ENCODE measurements at regions not wholly inside any gene's neighbourhood (a gene's known extent, or its start where the extent isn't known, plus 50 kb on each side); places are given as distances from the start of the nearest gene placed in this dataset.

DNA sequence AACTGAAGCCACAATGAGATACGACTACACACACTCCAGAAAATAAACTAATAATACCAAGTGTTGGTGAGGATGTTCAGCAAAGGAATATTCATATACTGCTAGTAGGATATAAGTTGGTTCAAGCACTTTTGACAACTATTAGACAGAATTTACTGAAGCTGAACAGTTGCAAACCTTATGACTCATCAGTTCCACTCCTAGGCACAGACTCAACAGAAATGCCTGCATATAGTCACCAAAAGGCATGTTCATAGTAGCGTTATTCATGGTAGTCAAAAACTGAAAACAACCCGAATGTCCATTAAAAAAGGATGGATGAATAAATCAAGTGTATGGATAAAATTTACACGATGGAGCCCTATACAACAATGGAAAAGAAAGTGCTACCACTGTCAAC is 232.0 kb downstream of the ANAPC1 start:
- no peak for DNase-seq (ENCODE audit: low read depth)
- TF ChIP-seq, protein P1, sequence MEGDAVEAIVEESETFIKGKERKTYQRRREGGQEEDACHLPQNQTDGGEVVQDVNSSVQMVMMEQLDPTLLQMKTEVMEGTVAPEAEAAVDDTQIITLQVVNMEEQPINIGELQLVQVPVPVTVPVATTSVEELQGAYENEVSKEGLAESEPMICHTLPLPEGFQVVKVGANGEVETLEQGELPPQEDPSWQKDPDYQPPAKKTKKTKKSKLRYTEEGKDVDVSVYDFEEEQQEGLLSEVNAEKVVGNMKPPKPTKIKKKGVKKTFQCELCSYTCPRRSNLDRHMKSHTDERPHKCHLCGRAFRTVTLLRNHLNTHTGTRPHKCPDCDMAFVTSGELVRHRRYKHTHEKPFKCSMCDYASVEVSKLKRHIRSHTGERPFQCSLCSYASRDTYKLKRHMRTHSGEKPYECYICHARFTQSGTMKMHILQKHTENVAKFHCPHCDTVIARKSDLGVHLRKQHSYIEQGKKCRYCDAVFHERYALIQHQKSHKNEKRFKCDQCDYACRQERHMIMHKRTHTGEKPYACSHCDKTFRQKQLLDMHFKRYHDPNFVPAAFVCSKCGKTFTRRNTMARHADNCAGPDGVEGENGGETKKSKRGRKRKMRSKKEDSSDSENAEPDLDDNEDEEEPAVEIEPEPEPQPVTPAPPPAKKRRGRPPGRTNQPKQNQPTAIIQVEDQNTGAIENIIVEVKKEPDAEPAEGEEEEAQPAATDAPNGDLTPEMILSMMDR (IDR thresholded peaks at IDR 0.05; ENCODE audit: control insufficient read depth, insufficient read depth, low read depth, low read length, missing control alignments), result no peak
- no peak overlapping the region for H3K4me3 ChIP-seq (ENCODE audit: control insufficient read depth, low read depth, low read length)

DNA sequence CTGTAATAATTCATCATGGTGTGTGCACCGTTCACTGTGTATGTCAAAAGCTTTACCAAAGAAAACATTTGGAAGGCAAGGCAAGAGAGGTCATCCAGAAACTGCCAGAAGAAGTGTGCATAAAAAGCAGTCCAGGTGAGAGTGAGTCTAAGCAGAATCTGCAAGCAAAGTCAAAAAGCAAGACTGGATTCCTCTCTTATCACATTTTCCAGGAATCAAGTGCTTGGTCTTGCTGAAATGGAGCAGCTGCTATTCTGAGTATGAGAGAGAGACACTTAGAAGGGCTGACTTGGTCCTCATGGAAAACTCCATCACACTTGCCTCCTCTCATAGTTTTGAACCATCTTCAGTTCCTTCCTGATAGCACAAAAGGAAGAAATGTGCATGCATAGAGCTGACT is 231.3 kb downstream of the ANAPC1 start:
- no peak overlapping the region for H3K4me3 ChIP-seq (ENCODE audit: control insufficient read depth, low read depth, low read length)
- DNase-seq (ENCODE audit: low read depth), result no peak
- TF ChIP-seq, protein P1 (IDR thresholded peaks at IDR 0.05; ENCODE audit: control insufficient read depth, insufficient read depth, low read depth, low read length, missing control alignments), result no peak

DNA sequence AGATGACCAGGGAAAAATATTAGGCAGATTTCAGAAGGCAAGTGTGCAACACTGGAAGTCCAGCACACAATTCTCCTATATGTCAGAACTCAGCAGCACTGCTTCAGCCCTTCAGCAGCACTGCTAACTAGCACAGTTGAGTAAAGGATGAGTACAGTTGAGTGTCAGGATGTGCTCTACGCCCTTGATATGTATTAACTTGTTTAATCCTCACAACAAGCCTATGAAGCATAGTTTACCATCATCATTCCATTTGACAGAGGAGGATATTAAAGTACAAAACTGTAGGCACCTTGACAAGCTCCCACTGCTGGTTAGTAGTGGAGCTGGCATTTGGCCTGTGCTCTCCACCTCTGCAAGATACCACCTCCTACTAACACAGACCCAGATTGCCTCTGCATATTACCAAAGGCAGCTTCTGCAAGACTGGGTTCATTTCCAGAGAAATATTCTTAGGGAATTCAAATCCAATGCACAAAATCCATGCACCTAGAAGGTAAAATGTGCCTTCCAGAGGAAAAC is 230.8 kb downstream of the ANAPC1 start:
- TF ChIP-seq, protein P1 (IDR thresholded peaks at IDR 0.05; ENCODE audit: control insufficient read depth, insufficient read depth, low read depth, low read length, missing control alignments), result no peak
- H3K4me3 ChIP-seq (ENCODE audit: control insufficient read depth, low read depth, low read length), result no peak overlapping the region
- no peak for DNase-seq (ENCODE audit: low read depth)

DNA sequence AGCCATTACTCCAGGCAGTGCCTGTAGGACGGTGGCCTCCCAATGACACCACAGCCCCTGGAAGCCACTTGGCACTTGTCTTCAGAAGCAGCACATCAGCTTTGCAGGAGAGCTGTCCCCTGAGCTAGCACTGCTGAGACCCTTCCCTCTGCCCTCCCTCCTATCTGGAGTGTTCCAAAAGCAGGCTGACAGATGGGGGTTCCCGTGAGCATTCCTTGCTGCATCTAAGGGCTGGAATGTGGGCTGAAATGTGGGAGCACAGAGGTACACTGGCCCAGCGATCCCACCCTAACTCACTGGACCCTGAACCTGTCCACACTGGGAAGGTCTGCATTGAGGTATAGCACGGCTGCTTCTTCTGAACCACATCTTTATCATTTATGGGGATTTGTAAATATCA is 230.1 kb downstream of the ANAPC1 start:
- no peak for DNase-seq (ENCODE audit: low read depth)
- no peak overlapping the region for H3K4me3 ChIP-seq (ENCODE audit: control insufficient read depth, low read depth, low read length)
- TF ChIP-seq, protein P1 (IDR thresholded peaks at IDR 0.05; ENCODE audit: control insufficient read depth, insufficient read depth, low read depth, low read length, missing control alignments), result no peak

DNA sequence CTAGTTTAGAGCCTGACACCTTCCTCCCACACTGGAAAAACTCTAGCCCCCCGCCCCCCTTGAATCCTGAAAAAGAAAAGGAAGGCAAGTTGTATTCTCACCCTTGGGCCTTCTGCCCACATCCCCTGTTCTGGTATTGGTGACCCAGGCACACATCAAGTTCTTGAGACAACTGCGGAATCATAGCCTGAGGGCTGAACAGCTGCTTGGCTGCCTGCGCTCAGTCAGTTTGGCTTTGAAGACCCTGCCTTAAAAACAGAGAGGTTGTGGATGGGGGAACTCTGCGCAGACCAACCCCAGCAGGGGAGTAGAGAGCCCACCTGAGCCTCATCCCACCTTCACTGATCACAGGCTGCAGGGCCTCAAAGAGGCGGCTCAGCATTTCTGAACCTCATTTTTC is 229.2 kb downstream of the ANAPC1 start:
- H3K4me3 ChIP-seq (ENCODE audit: control insufficient read depth, low read depth, low read length), result no peak overlapping the region
- TF ChIP-seq, protein P1 (IDR thresholded peaks at IDR 0.05; ENCODE audit: control insufficient read depth, insufficient read depth, low read depth, low read length, missing control alignments), result no peak
- no peak for DNase-seq (ENCODE audit: low read depth)

DNA sequence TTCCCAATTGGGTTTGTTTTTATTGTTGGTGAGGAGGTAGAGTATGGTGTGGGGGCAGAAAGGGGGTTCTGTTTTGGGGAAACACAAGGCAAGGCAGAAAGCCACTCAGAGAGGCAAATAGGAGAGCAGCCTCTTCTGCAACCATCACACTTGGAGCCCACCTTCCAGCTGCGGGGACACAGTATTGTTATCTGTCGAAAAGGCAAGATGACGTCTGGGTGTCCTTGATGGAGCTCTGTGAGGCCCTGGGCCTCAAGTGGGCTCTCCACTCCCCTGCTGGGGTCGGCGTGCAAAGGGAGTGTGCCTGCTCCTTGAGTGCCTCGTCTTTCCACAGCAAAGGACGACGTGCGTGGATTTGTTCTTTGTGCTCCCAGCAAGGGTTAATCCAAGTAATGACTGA is 227.6 kb downstream of the ANAPC1 start:
- DNase-seq (ENCODE audit: low read depth), result no peak
- no peak overlapping the region for H3K4me3 ChIP-seq (ENCODE audit: control insufficient read depth, low read depth, low read length)
- TF ChIP-seq, protein P1 (IDR thresholded peaks at IDR 0.05; ENCODE audit: control insufficient read depth, insufficient read depth, low read depth, low read length, missing control alignments), result no peak

DNA sequence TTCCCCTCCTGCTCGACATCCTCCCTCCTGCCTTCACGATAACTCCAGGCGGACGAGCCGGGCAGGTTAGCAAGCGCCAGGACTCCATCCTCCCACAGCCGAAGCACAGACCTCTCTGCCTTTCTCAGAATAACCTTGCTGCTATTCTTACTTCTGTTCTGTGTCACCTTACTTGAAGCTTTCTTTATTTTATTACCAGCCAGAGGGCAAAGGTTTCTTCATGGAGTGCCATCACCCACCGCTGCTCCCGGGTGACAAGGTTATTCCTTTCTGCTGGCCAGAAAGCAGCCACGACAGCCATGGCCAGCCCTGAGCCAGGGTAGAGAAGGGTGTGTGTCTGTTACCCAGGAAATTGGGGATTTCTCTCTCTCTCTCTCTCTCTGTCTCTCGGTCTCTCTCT is 227.1 kb downstream of the ANAPC1 start:
- TF ChIP-seq, protein P1 (IDR thresholded peaks at IDR 0.05; ENCODE audit: control insufficient read depth, insufficient read depth, low read depth, low read length, missing control alignments), result no peak
- H3K4me3 ChIP-seq (ENCODE audit: control insufficient read depth, low read depth, low read length), result no peak overlapping the region
- DNase-seq (ENCODE audit: low read depth), result no peak

Data from AG09309 (cell line).